ENCODE measurements at regions not wholly inside any gene's neighbourhood (a gene's known extent, or its start where the extent isn't known, plus 50 kb on each side); places are given as distances from the start of the nearest gene placed in this dataset.

GRCh38 chr9:106404137-106404536, 458.8 kb upstream of the ZNF462 start:
- DNase-seq (ENCODE audit: low read depth) = no peak
- no peak overlapping the region for H3K4me3 ChIP-seq (ENCODE audit: control insufficient read depth, low read depth, low read length)
- no peak for TF ChIP-seq CTCF (IDR thresholded peaks at IDR 0.05; ENCODE audit: control insufficient read depth, insufficient read depth, low read depth, low read length, missing control alignments)

GRCh38 chr9:106405871-106406435, 457.0 kb upstream of the ZNF462 start:
- TF ChIP-seq CTCF (IDR thresholded peaks at IDR 0.05; ENCODE audit: control insufficient read depth, insufficient read depth, low read depth, low read length, missing control alignments) = no peak
- H3K4me3 ChIP-seq (ENCODE audit: control insufficient read depth, low read depth, low read length) = no peak overlapping the region
- DNase-seq (ENCODE audit: low read depth) = no peak

GRCh38 chr9:106414042-106414441, 448.9 kb upstream of the ZNF462 start:
- no peak for DNase-seq (ENCODE audit: low read depth)
- no peak for TF ChIP-seq CTCF (IDR thresholded peaks at IDR 0.05; ENCODE audit: control insufficient read depth, insufficient read depth, low read depth, low read length, missing control alignments)
- no peak overlapping the region for H3K4me3 ChIP-seq (ENCODE audit: control insufficient read depth, low read depth, low read length)

GRCh38 chr9:106417685-106418084, 445.3 kb upstream of the ZNF462 start:
- H3K4me3 ChIP-seq (ENCODE audit: control insufficient read depth, low read depth, low read length) = no peak overlapping the region
- TF ChIP-seq CTCF (IDR thresholded peaks at IDR 0.05; ENCODE audit: control insufficient read depth, insufficient read depth, low read depth, low read length, missing control alignments) = no peak
- no peak for DNase-seq (ENCODE audit: low read depth)

GRCh38 chr9:106419829-106420228, 443.1 kb upstream of the ZNF462 start:
- TF ChIP-seq CTCF (IDR thresholded peaks at IDR 0.05; ENCODE audit: control insufficient read depth, insufficient read depth, low read depth, low read length, missing control alignments) = no peak
- no peak overlapping the region for H3K4me3 ChIP-seq (ENCODE audit: control insufficient read depth, low read depth, low read length)
- DNase-seq (ENCODE audit: low read depth) = no peak

- DNase-seq (ENCODE audit: low read depth) = no peak
- TF ChIP-seq CTCF (IDR thresholded peaks at IDR 0.05; ENCODE audit: control insufficient read depth, insufficient read depth, low read depth, low read length, missing control alignments) = no peak
- no peak overlapping the region for H3K4me3 ChIP-seq (ENCODE audit: control insufficient read depth, low read depth, low read length)
Measured at GRCh38 chr9:106420511-106420944, 442.4 kb upstream of the ZNF462 start.

- H3K4me3 ChIP-seq (ENCODE audit: control insufficient read depth, low read depth, low read length) = no peak overlapping the region
- no peak for TF ChIP-seq CTCF (IDR thresholded peaks at IDR 0.05; ENCODE audit: control insufficient read depth, insufficient read depth, low read depth, low read length, missing control alignments)
- DNase-seq (ENCODE audit: low read depth) = no peak
Measured at GRCh38 chr9:106421772-106422171, 441.2 kb upstream of the ZNF462 start.
